GM23338 (cell line): ENCODE measurements at regions not wholly inside any gene's neighbourhood (a gene's known extent, or its start where the extent isn't known, plus 50 kb on each side); places are given as distances from the start of the nearest gene placed in this dataset.

ENCODE experiments used
- ATAC-seq: fragments of 200-7000 bp; cut with Tn5 transposase; 3 replicates; pipeline ENCODE4 v1.9.1; 2020
- DNase-seq: peaks from one replicate; pipeline ENCODE4 v3.0.0-alpha.2; 2015; ENCODE audit warnings: low spot score
- H2AFZ ChIP-seq: fragments of 200-600 bp; sonication (generic); 2 replicates; pipeline ENCODE4 v1.8.0; 2016; ENCODE audit warnings: antibody characterized with exemption, mild to moderate bottlenecking, moderate library complexity
- H3F3A ChIP-seq: fragments of 200-600 bp; sonication (generic); replicated peaks from 2 replicates; pipeline ENCODE4 v1.8.0; 2017; ENCODE audit warnings: antibody characterized with exemption, mixed run types, low read depth
- H3K27ac ChIP-seq: fragments of 200-600 bp; sonication (generic); 2 replicates; pipeline ENCODE4 v1.6.1; 2016; ENCODE audit warnings: low read depth
- H3K27me3 ChIP-seq: fragments of 200-600 bp; sonication (generic); 2 replicates; pipeline ENCODE4 v1.8.0; 2016; ENCODE audit warnings: mild to moderate bottlenecking, mixed run types, moderate library complexity; ENCODE audit not compliant: insufficient read depth
- H3K36me3 ChIP-seq: fragments of 200-600 bp; sonication (generic); 2 replicates; pipeline ENCODE4 v1.8.0; 2016; ENCODE audit warnings: mild to moderate bottlenecking; ENCODE audit not compliant: insufficient read depth
- H3K4me1 ChIP-seq: fragments of 200-600 bp; sonication (generic); 2 replicates; pipeline ENCODE4 v1.8.0; 2016; ENCODE audit warnings: mild to moderate bottlenecking, moderate library complexity; ENCODE audit not compliant: insufficient read depth
- H3K4me2 ChIP-seq: fragments of 200-600 bp; sonication (generic); 2 replicates; pipeline ENCODE4 v1.7.1; 2017; ENCODE audit warnings: mixed run types
- H3K4me3 ChIP-seq: fragments of 200-600 bp; sonication (generic); 2 replicates; pipeline ENCODE4 v1.6.1; 2016; ENCODE audit warnings: mixed run types
- H3K79me2 ChIP-seq: fragments of 200-600 bp; sonication (generic); replicated peaks from 2 replicates; pipeline ENCODE4 v1.8.0; 2017; ENCODE audit warnings: mild to moderate bottlenecking; ENCODE audit not compliant: insufficient read depth
- H3K9me2 ChIP-seq: fragments of 200-600 bp; sonication (generic); 2 replicates; pipeline ENCODE4 v1.8.0; 2017; ENCODE audit not compliant: insufficient read depth
- H4K20me1 ChIP-seq: fragments of 200-600 bp; sonication (generic); replicated peaks from 2 replicates; pipeline ENCODE4 v1.8.0; 2017; ENCODE audit warnings: mild to moderate bottlenecking; ENCODE audit not compliant: insufficient read depth
- H3K27ac Mint-ChIP-seq: 2 replicates; pipeline ENCODE4 v1.8.0; 2020; ENCODE audit warnings: inconsistent platforms, mild to moderate bottlenecking, moderate library complexity, mixed read lengths
- H3K27me3 Mint-ChIP-seq: 3 replicates; pipeline ENCODE4 v1.8.0; 2022; ENCODE audit warnings: low read depth, mild to moderate bottlenecking, moderate library complexity, mixed read lengths, inconsistent platforms; ENCODE audit not compliant: insufficient read depth, poor library complexity
- H3K36me3 Mint-ChIP-seq: 3 replicates; pipeline ENCODE4 v1.8.0; 2021; ENCODE audit warnings: low read depth, mild to moderate bottlenecking, inconsistent platforms, moderate library complexity, mixed read lengths
- H3K4me1 Mint-ChIP-seq: 3 replicates; pipeline ENCODE4 v1.8.0; 2020; ENCODE audit warnings: mild to moderate bottlenecking, inconsistent platforms, mixed read lengths
- H3K4me3 Mint-ChIP-seq: 3 replicates; pipeline ENCODE4 v1.8.0; 2021; ENCODE audit warnings: moderate library complexity, mild to moderate bottlenecking, inconsistent platforms, mixed read lengths
- H3K9me3 Mint-ChIP-seq: 3 replicates; pipeline ENCODE4 v1.8.0; 2020; ENCODE audit warnings: moderate library complexity, mild to moderate bottlenecking, inconsistent platforms, mixed read lengths
- CREB1 ChIP-seq: fragments of 250-450 bp; sonication (Bioruptor Pico); IDR thresholded peaks from 2 replicates; pipeline ENCODE4 v1.5.0; 2020; ENCODE audit warnings: low read depth, mild to moderate bottlenecking, moderate library complexity
- CTCF ChIP-seq, 2 experiments: fragments of 200-600 bp in 1 of 2; sonication (generic) in 1 of 2; conservative IDR thresholded peaks; 2 replicates each; pipeline versions ENCODE4 v1.5.1 to v1.6.1; 2016 to 2017; ENCODE audit warnings: antibody characterized with exemption in 2 of 2, low read depth in 2 of 2, mild to moderate bottlenecking in 2 of 2, moderate library complexity in 1 of 2
- ETS1 ChIP-seq: IDR thresholded peaks from 2 replicates; pipeline ENCODE4 v1.6.1; 2016; ENCODE audit warnings: antibody characterized with exemption
- NANOG ChIP-seq: IDR thresholded peaks from 2 replicates; pipeline ENCODE4 v1.6.1; 2016; ENCODE audit warnings: antibody characterized with exemption, borderline replicate concordance
- REST ChIP-seq: IDR thresholded peaks from one replicate; pipeline ENCODE4 v1.6.1; 2018; ENCODE audit warnings: antibody characterized with exemption; ENCODE audit not compliant: unreplicated experiment
- STAT1 ChIP-seq: IDR thresholded peaks from one replicate; pipeline ENCODE4 v1.6.1; 2016; ENCODE audit warnings: antibody characterized with exemption; ENCODE audit not compliant: unreplicated experiment
- ZNF114 ChIP-seq: fragments of 250-450 bp; sonication (Bioruptor Pico); IDR thresholded peaks from 2 replicates; pipeline ENCODE4 v1.5.0; 2020; ENCODE audit warnings: mild to moderate bottlenecking, moderate library complexity
- ZNF331 ChIP-seq: fragments of 250-450 bp; sonication (Bioruptor Pico); IDR thresholded peaks from 2 replicates; pipeline ENCODE4 v1.5.0; 2020; ENCODE audit warnings: low read depth, mild to moderate bottlenecking, moderate library complexity
- ZNF462 ChIP-seq: fragments of 250-450 bp; sonication (Bioruptor Pico); IDR thresholded peaks from 2 replicates; pipeline ENCODE4 v1.5.0; 2020; ENCODE audit warnings: mild to moderate bottlenecking, moderate library complexity

- H3K4me3 Mint-ChIP-seq = no peak overlapping the region
- H3K4me2 ChIP-seq = no peak overlapping the region
- no peaks in the 10 kb centered on the region for H3K36me3 Mint-ChIP-seq
- H3K9me3 Mint-ChIP-seq = peaks cover 6% of the 10 kb centered on the region; the same call in 2 of the 3 replicates
- H3K79me2 ChIP-seq = no peaks in the 10 kb centered on the region
- no peak overlapping the region for H3K27ac ChIP-seq
- H4K20me1 ChIP-seq = no peaks in the 10 kb centered on the region
- H3F3A ChIP-seq = no peaks in the 10 kb centered on the region
- H2AFZ ChIP-seq = no peak overlapping the region
- peaks cover 4% of the 10 kb centered on the region for H3K9me2 ChIP-seq
- TF ChIP-seq CTCF (conservative IDR thresholded peaks at IDR 0.05; ENCODE audit: low read depth in 2 of 2) (no peak), ZNF462 (CRISPR knock-in tag) (no peak), NANOG (no peak), ZNF114 (CRISPR knock-in tag) (no peak), STAT1 (no peak), ZNF331 (CRISPR knock-in tag) (no peak), ETS1 (no peak), CREB1 (CRISPR knock-in tag) (no peak), REST (no peak)
- H3K4me3 ChIP-seq = no peak overlapping the region
- ATAC-seq (no peak), DNase-seq (no peak)
- H3K36me3 ChIP-seq = no peaks in the 10 kb centered on the region
- no peak overlapping the region for H3K27ac Mint-ChIP-seq
- H3K27me3 ChIP-seq = no peaks in the 10 kb centered on the region
- H3K4me1 ChIP-seq = 0 out of 2 replicates have a peak, but pooled peaks cover 5% of the 10 kb centered on the region
- no peaks in the 10 kb centered on the region for H3K27me3 Mint-ChIP-seq
- no peaks in the 10 kb centered on the region for H3K4me1 Mint-ChIP-seq
These were observed 317.6 kb downstream of the CBLN1 start for GRCh38 chr16:48963901-48964615.
